ENCODE measurements at regions not wholly inside any gene's neighbourhood (a gene's known extent, or its start where the extent isn't known, plus 50 kb on each side); places are given as distances from the start of the nearest gene placed in this dataset.

DNA sequence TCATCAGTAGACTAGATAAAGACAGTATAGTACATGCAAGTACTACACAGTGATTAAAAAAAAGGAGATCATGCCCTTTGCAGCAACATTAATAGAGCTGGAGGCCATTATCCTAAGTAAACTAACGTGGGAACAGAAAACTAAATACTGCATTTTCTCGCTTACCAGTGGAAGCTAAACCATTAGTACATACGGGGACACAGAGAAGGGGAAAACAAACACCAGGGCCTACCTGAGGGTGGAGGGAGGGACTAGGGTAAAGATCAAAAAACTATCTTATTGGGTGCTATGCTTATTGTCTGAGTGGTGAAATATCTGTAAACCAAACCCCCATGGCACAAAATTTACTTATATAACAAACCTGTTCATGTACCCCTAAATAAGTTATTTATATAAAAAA is 836.9 kb downstream of the SH3BGRL start:
- H3K9me2 ChIP-seq (replicated peaks; ENCODE audit: insufficient read depth, low read length) = no peaks in the 10 kb centered on the region
- H3K36me3 ChIP-seq (replicated peaks; ENCODE audit: insufficient read depth, low read length) = no peaks in the 10 kb centered on the region
- no peaks in the 10 kb centered on the region for H3F3A ChIP-seq (ENCODE audit: insufficient read depth, low read length)
- TF ChIP-seq, protein P1, sequence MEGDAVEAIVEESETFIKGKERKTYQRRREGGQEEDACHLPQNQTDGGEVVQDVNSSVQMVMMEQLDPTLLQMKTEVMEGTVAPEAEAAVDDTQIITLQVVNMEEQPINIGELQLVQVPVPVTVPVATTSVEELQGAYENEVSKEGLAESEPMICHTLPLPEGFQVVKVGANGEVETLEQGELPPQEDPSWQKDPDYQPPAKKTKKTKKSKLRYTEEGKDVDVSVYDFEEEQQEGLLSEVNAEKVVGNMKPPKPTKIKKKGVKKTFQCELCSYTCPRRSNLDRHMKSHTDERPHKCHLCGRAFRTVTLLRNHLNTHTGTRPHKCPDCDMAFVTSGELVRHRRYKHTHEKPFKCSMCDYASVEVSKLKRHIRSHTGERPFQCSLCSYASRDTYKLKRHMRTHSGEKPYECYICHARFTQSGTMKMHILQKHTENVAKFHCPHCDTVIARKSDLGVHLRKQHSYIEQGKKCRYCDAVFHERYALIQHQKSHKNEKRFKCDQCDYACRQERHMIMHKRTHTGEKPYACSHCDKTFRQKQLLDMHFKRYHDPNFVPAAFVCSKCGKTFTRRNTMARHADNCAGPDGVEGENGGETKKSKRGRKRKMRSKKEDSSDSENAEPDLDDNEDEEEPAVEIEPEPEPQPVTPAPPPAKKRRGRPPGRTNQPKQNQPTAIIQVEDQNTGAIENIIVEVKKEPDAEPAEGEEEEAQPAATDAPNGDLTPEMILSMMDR (IDR thresholded peaks at IDR 0.05; ENCODE audit: low read length) = no peak
- no peak for TF ChIP-seq EZH2phosphoT487 (IDR thresholded peaks at IDR 0.05; ENCODE audit: low read length)
- TF ChIP-seq EZH2 (optimal IDR thresholded peaks at IDR 0.05; ENCODE audit: low read depth, low read length) = no peak
- H3K4me2 ChIP-seq (ENCODE audit: low read depth, low read length) = no peak overlapping the region
- H2AFZ ChIP-seq (ENCODE audit: low read length) = no peak overlapping the region
- no peaks in the 10 kb centered on the region for H3K27me3 ChIP-seq (replicated peaks; ENCODE audit: insufficient read depth, low read length)
- DNase-seq = no peak
- H4K20me1 ChIP-seq (ENCODE audit: insufficient read depth, low read length) = no peaks in the 10 kb centered on the region
- H3K9me3 ChIP-seq (replicated peaks; ENCODE audit: insufficient read depth, low read length) = no peaks in the 10 kb centered on the region
- no peak overlapping the region for H3K27ac ChIP-seq (ENCODE audit: low read length)
- H3K79me2 ChIP-seq (ENCODE audit: low read length) = no peaks in the 10 kb centered on the region
- H3K4me3 ChIP-seq (ENCODE audit: low read length) = no peak overlapping the region
- no peaks in the 10 kb centered on the region for H3K4me1 ChIP-seq (ENCODE audit: low read length)
- H3K9ac ChIP-seq (ENCODE audit: low read length) = no peak overlapping the region

DNA sequence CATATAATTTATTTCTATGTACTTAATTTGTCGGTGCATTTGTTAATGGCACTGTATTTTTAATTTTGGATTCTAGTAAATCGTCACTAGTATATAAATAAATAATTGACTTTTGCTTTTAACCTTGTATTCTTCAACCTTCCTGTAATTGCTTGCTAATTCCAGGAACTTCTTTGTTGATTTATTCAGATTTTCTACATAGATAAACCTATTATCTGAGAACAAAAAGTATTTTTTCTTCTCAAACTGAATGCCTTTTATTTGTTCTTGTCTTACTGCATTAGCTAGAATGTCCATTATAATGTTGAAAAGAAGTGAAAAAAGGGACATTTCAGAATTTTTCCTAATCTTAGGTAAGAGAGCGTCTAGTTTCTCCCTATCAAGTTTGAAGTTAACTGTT is 839.1 kb downstream of the SH3BGRL start:
- Histone ChIP-seq H3K36me3 (replicated peaks; ENCODE audit: insufficient read depth, low read length) (no peaks in the 10 kb centered on the region), H3K9ac (ENCODE audit: low read length) (no peak overlapping the region), H3K4me1 (ENCODE audit: low read length) (no peaks in the 10 kb centered on the region), H3F3A (ENCODE audit: insufficient read depth, low read length) (no peaks in the 10 kb centered on the region), H3K27me3 (replicated peaks; ENCODE audit: insufficient read depth, low read length) (no peaks in the 10 kb centered on the region), H3K4me3 (ENCODE audit: low read length) (no peak overlapping the region), H4K20me1 (ENCODE audit: insufficient read depth, low read length) (no peaks in the 10 kb centered on the region), H3K79me2 (ENCODE audit: low read length) (no peaks in the 10 kb centered on the region), H3K9me3 (replicated peaks; ENCODE audit: insufficient read depth, low read length) (no peaks in the 10 kb centered on the region), H3K4me2 (ENCODE audit: low read depth, low read length) (no peak overlapping the region), H2AFZ (ENCODE audit: low read length) (no peak overlapping the region), H3K27ac (ENCODE audit: low read length) (no peak overlapping the region), H3K9me2 (replicated peaks; ENCODE audit: insufficient read depth, low read length) (no peaks in the 10 kb centered on the region)
- no peak for DNase-seq
- TF ChIP-seq, protein P1 (IDR thresholded peaks at IDR 0.05; ENCODE audit: low read length) = no peak
- TF ChIP-seq EZH2 (optimal IDR thresholded peaks at IDR 0.05; ENCODE audit: low read depth, low read length) (no peak), EZH2phosphoT487 (IDR thresholded peaks at IDR 0.05; ENCODE audit: low read length) (no peak)

DNA sequence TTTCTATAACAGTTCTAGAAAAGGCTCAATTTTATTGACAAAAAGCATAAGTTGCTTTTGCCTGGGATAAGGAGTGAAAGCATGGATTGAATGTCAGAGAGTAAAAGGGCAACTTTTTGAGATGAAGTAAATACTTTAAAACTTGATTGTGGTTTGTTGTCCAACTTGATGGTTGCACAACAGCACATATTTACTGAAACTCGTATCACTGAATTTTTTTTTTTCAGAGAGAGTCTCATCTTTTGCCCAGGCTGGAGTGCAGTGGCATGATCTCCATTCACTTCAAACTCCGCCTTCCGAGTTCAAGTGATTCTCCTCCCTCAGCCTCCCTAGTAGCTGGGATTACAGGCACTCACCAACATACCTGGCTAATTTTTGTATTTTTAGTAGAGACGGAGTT is 856.8 kb downstream of the SH3BGRL start:
- Histone ChIP-seq H3K27me3 (replicated peaks; ENCODE audit: insufficient read depth, low read length) (no peaks in the 10 kb centered on the region), H3K79me2 (ENCODE audit: low read length) (no peaks in the 10 kb centered on the region), H3K9me2 (replicated peaks; ENCODE audit: insufficient read depth, low read length) (no peaks in the 10 kb centered on the region), H3K9me3 (replicated peaks; ENCODE audit: insufficient read depth, low read length) (no peaks in the 10 kb centered on the region), H3K4me3 (ENCODE audit: low read length) (no peak overlapping the region), H2AFZ (ENCODE audit: low read length) (no peak overlapping the region), H3K27ac (ENCODE audit: low read length) (no peak overlapping the region), H3K4me2 (ENCODE audit: low read depth, low read length) (no peak overlapping the region), H3K4me1 (ENCODE audit: low read length) (no peaks in the 10 kb centered on the region), H3K36me3 (replicated peaks; ENCODE audit: insufficient read depth, low read length) (no peaks in the 10 kb centered on the region), H3K9ac (ENCODE audit: low read length) (no peak overlapping the region), H3F3A (ENCODE audit: insufficient read depth, low read length) (no peaks in the 10 kb centered on the region), H4K20me1 (ENCODE audit: insufficient read depth, low read length) (no peaks in the 10 kb centered on the region)
- no peak for DNase-seq
- no peak for TF ChIP-seq EZH2 (optimal IDR thresholded peaks at IDR 0.05; ENCODE audit: low read depth, low read length)
- TF ChIP-seq EZH2phosphoT487 (IDR thresholded peaks at IDR 0.05; ENCODE audit: low read length) = no peak
- TF ChIP-seq, protein P1 (IDR thresholded peaks at IDR 0.05; ENCODE audit: low read length) = no peak

All from MM.1S (cell line).